Caco-2 (cell line): ENCODE measurements at regions not wholly inside any gene's neighbourhood (a gene's known extent, or its start where the extent isn't known, plus 50 kb on each side); places are given as distances from the start of the nearest gene placed in this dataset.
A peak's percentile ranks its signal among the peaks of the same experiment; 100 is the strongest.

Source experiments
- BruUV-seq: library from RNA; stranded (reverse); fragments of 400-500 nt; replicated peaks from 2 replicates; lab custom pipeline; 2021; lab: Mats Ljungman, UMichigan
- CTCF ChIA-PET: fragments of 300-600 bp; sonication (Branson Sonifier 250); formaldehyde crosslinking; loops from one replicate; lab custom pipeline; 2022; ENCODE audit warnings: antibody characterized with exemption; lab: Charles Lee
- POLR2A ChIA-PET: fragments of 300-600 bp; sonication (Branson Sonifier 250); formaldehyde crosslinking; loops from one replicate; lab custom pipeline; 2022; ENCODE audit warnings: antibody characterized with exemption; lab: Charles Lee
- DNase-seq, 2 experiments: peaks; one replicate each; pipeline versions ENCODE4 v3.0.0 to v3.0.0-alpha.2; 2020 to 2022
- H3K27me3 ChIP-seq: replicated peaks from 2 replicates; pipeline ENCODE4 v1.6.0; 2011; ENCODE audit warnings: low read length; ENCODE audit not compliant: control insufficient read depth, insufficient read depth
- H3K36me3 ChIP-seq: 2 replicates; pipeline ENCODE4 v1.5.1; 2011; ENCODE audit warnings: low read length; ENCODE audit not compliant: control insufficient read depth, insufficient read depth
- H3K4me1 ChIP-seq: fragments of 250-450 bp; sonication (Bioruptor Pico); 2 replicates; pipeline ENCODE4 v1.5.1; 2020; ENCODE audit warnings: mild to moderate bottlenecking
- H3K4me3 ChIP-seq: 2 replicates; pipeline ENCODE4 v1.5.1; 2011; ENCODE audit warnings: low read depth, mild to moderate bottlenecking, control low read depth, low read length
- H3K9me3 ChIP-seq: fragments of 250-450 bp; sonication (Bioruptor Pico); 2 replicates; pipeline ENCODE4 v1.5.1; 2020; ENCODE audit warnings: mild to moderate bottlenecking, moderate library complexity
- H3K27ac Mint-ChIP-seq: one replicate; pipeline ENCODE4 v1.8.0; 2022; ENCODE audit warnings: mixed read lengths; ENCODE audit not compliant: unreplicated experiment
- H3K27me3 Mint-ChIP-seq: one replicate; pipeline ENCODE4 v1.8.0; 2022; ENCODE audit warnings: mixed read lengths; ENCODE audit not compliant: insufficient read depth, unreplicated experiment
- H3K36me3 Mint-ChIP-seq: one replicate; pipeline ENCODE4 v1.8.0; 2022; ENCODE audit warnings: mild to moderate bottlenecking, mixed read lengths; ENCODE audit not compliant: insufficient read depth, unreplicated experiment
- H3K4me1 Mint-ChIP-seq: one replicate; pipeline ENCODE4 v1.8.0; 2022; ENCODE audit warnings: low read depth, mixed read lengths; ENCODE audit not compliant: unreplicated experiment
- H3K4me3 Mint-ChIP-seq: one replicate; pipeline ENCODE4 v1.8.0; 2022; ENCODE audit warnings: mild to moderate bottlenecking, moderate library complexity, mixed read lengths; ENCODE audit not compliant: unreplicated experiment
- H3K9me3 Mint-ChIP-seq: one replicate; pipeline ENCODE4 v1.8.0; 2022; ENCODE audit warnings: mixed read lengths; ENCODE audit not compliant: unreplicated experiment
- intact Hi-C: fragments of 100-400 bp; cut with micrococcal nuclease; formaldehyde crosslinking; loops from one replicate; pipeline ENCODE4 v1.10.0; 2022; ENCODE audit not compliant: unreplicated experiment
- TF ChIP-seq, protein P1 (sequence below), 2 experiments: fragments of 200-600 bp in 1 of 2; IDR thresholded peaks; 1 replicate in 1 of 2; 2 replicates in 1 of 2; pipeline versions ENCODE4 v1.5.1 to v1.8.0; 2011 to 2022; ENCODE audit warnings: antibody characterized with exemption in 1 of 2, control low read depth in 1 of 2, inconsistent platforms in 1 of 2, low read depth in 1 of 2, low read length in 1 of 2, mild to moderate bottlenecking in 1 of 2, moderate library complexity in 1 of 2; ENCODE audit not compliant: insufficient read depth in 1 of 2, severe bottlenecking in 1 of 2, unreplicated experiment in 1 of 2

DNA sequence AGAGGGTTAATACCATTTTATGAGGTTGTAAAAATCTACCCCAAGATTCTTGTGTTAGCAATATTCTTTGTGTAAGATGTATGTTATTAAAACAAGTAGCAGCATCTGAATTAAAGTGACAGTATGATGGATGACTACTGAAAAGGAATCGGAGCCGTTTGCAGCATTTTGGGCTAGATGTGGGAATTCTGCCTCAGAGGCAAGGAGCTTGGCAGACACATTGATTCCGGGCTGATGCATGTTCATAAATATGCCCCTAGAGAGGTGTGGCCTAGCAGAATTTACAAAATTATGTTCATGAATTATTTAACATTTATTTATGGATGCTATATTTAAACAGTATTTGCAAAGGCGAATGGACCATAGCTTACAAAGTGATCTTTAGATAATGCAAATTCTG is 389.0 kb upstream of the ETAA1 start:
- H3K4me3 Mint-ChIP-seq, result no peak overlapping the region
- TF ChIP-seq, protein P1, sequence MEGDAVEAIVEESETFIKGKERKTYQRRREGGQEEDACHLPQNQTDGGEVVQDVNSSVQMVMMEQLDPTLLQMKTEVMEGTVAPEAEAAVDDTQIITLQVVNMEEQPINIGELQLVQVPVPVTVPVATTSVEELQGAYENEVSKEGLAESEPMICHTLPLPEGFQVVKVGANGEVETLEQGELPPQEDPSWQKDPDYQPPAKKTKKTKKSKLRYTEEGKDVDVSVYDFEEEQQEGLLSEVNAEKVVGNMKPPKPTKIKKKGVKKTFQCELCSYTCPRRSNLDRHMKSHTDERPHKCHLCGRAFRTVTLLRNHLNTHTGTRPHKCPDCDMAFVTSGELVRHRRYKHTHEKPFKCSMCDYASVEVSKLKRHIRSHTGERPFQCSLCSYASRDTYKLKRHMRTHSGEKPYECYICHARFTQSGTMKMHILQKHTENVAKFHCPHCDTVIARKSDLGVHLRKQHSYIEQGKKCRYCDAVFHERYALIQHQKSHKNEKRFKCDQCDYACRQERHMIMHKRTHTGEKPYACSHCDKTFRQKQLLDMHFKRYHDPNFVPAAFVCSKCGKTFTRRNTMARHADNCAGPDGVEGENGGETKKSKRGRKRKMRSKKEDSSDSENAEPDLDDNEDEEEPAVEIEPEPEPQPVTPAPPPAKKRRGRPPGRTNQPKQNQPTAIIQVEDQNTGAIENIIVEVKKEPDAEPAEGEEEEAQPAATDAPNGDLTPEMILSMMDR (IDR thresholded peaks at IDR 0.05; ENCODE audit: insufficient read depth in 1 of 2, low read depth in 1 of 2, low read length in 1 of 2, severe bottlenecking in 1 of 2, unreplicated experiment in 1 of 2), result no peak
- no peaks in the 10 kb centered on the region for H3K9me3 Mint-ChIP-seq
- Histone ChIP-seq H3K27me3 (no peaks in the 10 kb centered on the region), H3K4me3 (no peak overlapping the region), H3K36me3 (no peaks in the 10 kb centered on the region), H3K9me3 (peaks cover 5% of the 10 kb centered on the region; the same call in 1 of the 2 replicates), H3K4me1 (peaks cover 21% of the 10 kb centered on the region)
- H3K27me3 Mint-ChIP-seq, result no peaks in the 10 kb centered on the region
- H3K4me1 Mint-ChIP-seq, result peaks cover 15% of the 10 kb centered on the region
- H3K27ac Mint-ChIP-seq, result peak overlapping the region; percentile 90
- BruUV-seq, result no TSS peak
- H3K36me3 Mint-ChIP-seq, result no peaks in the 10 kb centered on the region
- intact Hi-C loops, result loop anchor here (1.0 kb wide), 3 partner anchors 29 to 314 kb away; no protein-coding TSS in a partner anchor
- ChIA-PET CTCF (interaction anchor here (0.6 kb wide), 1 partner anchor 1432 kb away, joined by 4 read pairs; no protein-coding TSS in a partner anchor), POLR2A (no interaction called here)
- DNase-seq, result no peak

DNA sequence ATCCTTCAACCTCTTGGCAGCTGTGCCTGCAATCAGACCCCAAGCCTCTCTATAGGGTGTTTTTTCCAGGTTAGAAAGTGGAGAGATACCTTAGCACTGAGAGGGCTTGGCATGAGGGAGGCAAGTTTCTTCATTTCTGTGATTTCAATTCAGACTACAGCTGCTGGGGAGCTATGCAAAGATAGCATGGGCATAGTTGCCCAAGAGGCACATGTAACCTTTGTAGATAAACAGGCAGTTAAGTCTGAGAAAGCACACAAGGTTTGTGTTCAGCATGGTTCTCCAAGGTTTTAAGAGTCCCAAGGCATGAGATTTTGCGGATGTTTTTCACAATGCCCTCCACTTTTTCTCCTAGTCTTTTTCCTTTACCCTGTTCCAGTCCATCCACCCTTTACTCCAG is 385.0 kb upstream of the ETAA1 start:
- no peak overlapping the region for H3K4me3 ChIP-seq
- Mint-ChIP-seq H3K27ac (no peak overlapping the region), H3K36me3 (no peaks in the 10 kb centered on the region), H3K4me1 (peaks cover 15% of the 10 kb centered on the region), H3K27me3 (no peaks in the 10 kb centered on the region), H3K4me3 (no peak overlapping the region), H3K9me3 (peaks cover 5% of the 10 kb centered on the region)
- TF ChIP-seq, protein P1 (IDR thresholded peaks at IDR 0.05; ENCODE audit: insufficient read depth in 1 of 2, low read depth in 1 of 2, low read length in 1 of 2, severe bottlenecking in 1 of 2, unreplicated experiment in 1 of 2), result no peak
- POLR2A ChIA-PET, result no interaction called here
- peaks cover 21% of the 10 kb centered on the region for H3K4me1 ChIP-seq
- no peaks in the 10 kb centered on the region for H3K36me3 ChIP-seq
- intact Hi-C loops, result no loop called here
- DNase-seq, result no peak
- CTCF ChIA-PET, result no interaction called here
- BruUV-seq, result no TSS peak
- H3K27me3 ChIP-seq, result no peaks in the 10 kb centered on the region
- H3K9me3 ChIP-seq, result peaks cover 3% of the 10 kb centered on the region; the same call in 1 of the 2 replicates

DNA sequence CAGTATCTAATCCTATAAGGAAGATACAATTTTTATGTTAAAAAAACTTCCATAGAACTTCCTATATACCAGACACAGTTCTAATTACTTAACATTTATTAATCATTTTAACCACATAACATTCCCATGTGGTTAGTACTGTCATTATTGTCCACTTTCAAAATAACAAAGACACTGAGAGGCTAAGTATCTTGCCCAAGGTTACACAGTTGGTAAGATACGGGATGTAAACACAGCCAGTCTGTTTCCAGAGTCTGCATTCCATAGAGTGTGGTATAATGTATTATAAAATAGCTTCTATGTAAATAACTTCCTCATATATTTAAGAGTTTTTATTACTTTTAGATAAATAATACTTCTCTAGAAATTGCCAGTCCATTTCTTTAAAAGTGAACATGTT is 383.3 kb upstream of the ETAA1 start:
- POLR2A ChIA-PET, result no interaction called here
- Mint-ChIP-seq H3K36me3 (no peaks in the 10 kb centered on the region), H3K4me3 (no peak overlapping the region), H3K4me1 (no peaks in the 10 kb centered on the region), H3K27ac (no peak overlapping the region), H3K27me3 (no peaks in the 10 kb centered on the region), H3K9me3 (peaks cover 11% of the 10 kb centered on the region)
- Histone ChIP-seq H3K27me3 (no peaks in the 10 kb centered on the region), H3K9me3 (peaks cover 3% of the 10 kb centered on the region; the same call in 1 of the 2 replicates), H3K36me3 (no peaks in the 10 kb centered on the region), H3K4me1 (peaks cover 7% of the 10 kb centered on the region), H3K4me3 (no peak overlapping the region)
- BruUV-seq, result no TSS peak
- CTCF ChIA-PET, result no interaction called here
- DNase-seq, result no peak
- TF ChIP-seq, protein P1 (IDR thresholded peaks at IDR 0.05; ENCODE audit: insufficient read depth in 1 of 2, low read depth in 1 of 2, low read length in 1 of 2, severe bottlenecking in 1 of 2, unreplicated experiment in 1 of 2), result no peak
- intact Hi-C loops, result no loop called here
